ENCODE measurements at regions not wholly inside any gene's neighbourhood (a gene's known extent, or its start where the extent isn't known, plus 50 kb on each side); places are given as distances from the start of the nearest gene placed in this dataset.

- Histone ChIP-seq H3K9ac (ENCODE audit: extremely low read depth, insufficient read length, low read length) (no peak overlapping the region), H2BK20ac (ENCODE audit: low read depth, low read length, poor library complexity, severe bottlenecking) (no peak overlapping the region), H4K91ac (ENCODE audit: insufficient read length, low read depth, low read length) (no peak overlapping the region), H2BK12ac (ENCODE audit: insufficient read length, low read depth, low read length) (no peak overlapping the region), H3K27ac (ENCODE audit: insufficient read length, low read depth, low read length) (peak overlapping the region; percentile 16), H2BK5ac (ENCODE audit: insufficient read length, low read length) (no peak overlapping the region), H3K79me2 (ENCODE audit: insufficient read depth, low read length) (peaks cover 6% of the 10 kb centered on the region; the same call in 1 of the 2 replicates), H4K5ac (ENCODE audit: insufficient read length, low read depth, low read length) (no peak overlapping the region), H4K8ac (replicated peaks; ENCODE audit: insufficient read length, low read depth, low read length) (no peak overlapping the region), H3T11ph (ENCODE audit: low read length) (no peak overlapping the region), H3K23ac (ENCODE audit: insufficient read length, low read depth, low read length) (no peak overlapping the region), H3K9me3 (ENCODE audit: control insufficient read depth, low read depth, low read length) (no peaks in the 10 kb centered on the region), H2AFZ (ENCODE audit: low read length) (no peak overlapping the region), H3K4me1 (ENCODE audit: insufficient read depth, low read length) (peaks cover 32% of the 10 kb centered on the region), H2BK15ac (ENCODE audit: low read depth, low read length) (no peak overlapping the region), H3K4ac (ENCODE audit: low read depth, low read length) (no peak overlapping the region), H3K79me1 (ENCODE audit: insufficient read depth, low read depth, low read length, poor library complexity, severe bottlenecking) (no peaks in the 10 kb centered on the region), H3K14ac (ENCODE audit: insufficient read depth, low read length) (no peak overlapping the region), H3K56ac (ENCODE audit: insufficient read length, low read depth, low read length) (no peak overlapping the region), H3K18ac (ENCODE audit: insufficient read length, low read depth, low read length) (no peak overlapping the region), H3K27me3 (ENCODE audit: insufficient read depth, low read length) (no peaks in the 10 kb centered on the region), H3K4me2 (ENCODE audit: insufficient read depth, insufficient read length, low read length) (peak overlapping the region; percentile 26), H4K20me1 (ENCODE audit: control insufficient read depth, insufficient read depth, insufficient read length) (no peaks in the 10 kb centered on the region), H3K23me2 (ENCODE audit: insufficient read length, low read depth, low read length, poor library complexity, severe bottlenecking) (no peaks in the 10 kb centered on the region), H2AK5ac (ENCODE audit: insufficient read length, low read length) (no peak overlapping the region), H2BK120ac (ENCODE audit: low read depth, low read length, poor library complexity, severe bottlenecking) (no peak overlapping the region)
- Mint-ChIP-seq H3K27ac (peak overlapping the region; percentile 37 to 97 (median 80); a peak in 4 of 7 replicates), H3K36me3 (ENCODE audit: insufficient read depth in 1 of 3, low read depth in 3 of 3) (no peaks in the 10 kb centered on the region), H3K4me3 (no peak overlapping the region), H3K27me3 (ENCODE audit: low read depth) (no peaks in the 10 kb centered on the region), H3K4me1 (peaks cover 58 to 72% of the 10 kb centered on the region in 2 experiments), H3K9me3 (no peaks in the 10 kb centered on the region)
- DNase-seq = no peak
- no peak for TF ChIP-seq CTCF (conservative IDR thresholded peaks at IDR 0.05)
- no CpG with 5 or more reads among the region's 1 CpG for WGBS (ENCODE audit: extremely low coverage, insufficient read length, low lambda C conversion rate)
Observed at GRCh38 chr11:92306966-92307510, 82.4 kb downstream of the FAT3 start.
